A549 (cell line): ENCODE measurements at regions not wholly inside any gene's neighbourhood (a gene's known extent, or its start where the extent isn't known, plus 50 kb on each side); places are given as distances from the start of the nearest gene placed in this dataset.

ENCODE experiments used
- CBX8 ChIP-seq: fragments of 200-600 bp; sonication (generic); IDR thresholded peaks from 2 replicates; pipeline ENCODE4 v1.6.1; 2016
- EP300 ChIP-seq, 2 experiments: fragments of >200 bp; sonication (Bioruptor Twin); formaldehyde crosslinking; IDR thresholded peaks; 2 replicates in 1 of 2; 3 replicates in 1 of 2; pipeline ENCODE4 v1.6.1; 2016 to 2017
- TF ChIP-seq, protein P1 (sequence below): fragments of >200 bp; sonication (Bioruptor Twin); formaldehyde crosslinking; IDR thresholded peaks from 3 replicates; pipeline ENCODE4 v1.5.1; 2016

- TF ChIP-seq, protein P1, sequence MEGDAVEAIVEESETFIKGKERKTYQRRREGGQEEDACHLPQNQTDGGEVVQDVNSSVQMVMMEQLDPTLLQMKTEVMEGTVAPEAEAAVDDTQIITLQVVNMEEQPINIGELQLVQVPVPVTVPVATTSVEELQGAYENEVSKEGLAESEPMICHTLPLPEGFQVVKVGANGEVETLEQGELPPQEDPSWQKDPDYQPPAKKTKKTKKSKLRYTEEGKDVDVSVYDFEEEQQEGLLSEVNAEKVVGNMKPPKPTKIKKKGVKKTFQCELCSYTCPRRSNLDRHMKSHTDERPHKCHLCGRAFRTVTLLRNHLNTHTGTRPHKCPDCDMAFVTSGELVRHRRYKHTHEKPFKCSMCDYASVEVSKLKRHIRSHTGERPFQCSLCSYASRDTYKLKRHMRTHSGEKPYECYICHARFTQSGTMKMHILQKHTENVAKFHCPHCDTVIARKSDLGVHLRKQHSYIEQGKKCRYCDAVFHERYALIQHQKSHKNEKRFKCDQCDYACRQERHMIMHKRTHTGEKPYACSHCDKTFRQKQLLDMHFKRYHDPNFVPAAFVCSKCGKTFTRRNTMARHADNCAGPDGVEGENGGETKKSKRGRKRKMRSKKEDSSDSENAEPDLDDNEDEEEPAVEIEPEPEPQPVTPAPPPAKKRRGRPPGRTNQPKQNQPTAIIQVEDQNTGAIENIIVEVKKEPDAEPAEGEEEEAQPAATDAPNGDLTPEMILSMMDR = no peak
- no peak for TF ChIP-seq EP300 (IDR thresholded peaks at IDR 0.05)
- no peak for TF ChIP-seq CBX8
Measured at GRCh38 chr10:113261611-113262091, 291.2 kb upstream of the HABP2 start.
